22Rv1 (cell line): ENCODE measurements at regions not wholly inside any gene's neighbourhood (a gene's known extent, or its start where the extent isn't known, plus 50 kb on each side); places are given as distances from the start of the nearest gene placed in this dataset.

ENCODE experiments used
- H3K27ac ChIP-seq: fragments of 450-650 bp; 2 replicates; pipeline ENCODE4 v1.5.1; 2017
- ZFX ChIP-seq: fragments of 450-650 bp; IDR thresholded peaks from 2 replicates; pipeline ENCODE4 v1.6.1; 2017; ENCODE audit warnings: antibody characterized with exemption, borderline replicate concordance
- TF ChIP-seq, protein P1 (sequence below): fragments of 450-650 bp; IDR thresholded peaks from 2 replicates; pipeline ENCODE4 v1.5.1; 2017; ENCODE audit warnings: mild to moderate bottlenecking

DNA sequence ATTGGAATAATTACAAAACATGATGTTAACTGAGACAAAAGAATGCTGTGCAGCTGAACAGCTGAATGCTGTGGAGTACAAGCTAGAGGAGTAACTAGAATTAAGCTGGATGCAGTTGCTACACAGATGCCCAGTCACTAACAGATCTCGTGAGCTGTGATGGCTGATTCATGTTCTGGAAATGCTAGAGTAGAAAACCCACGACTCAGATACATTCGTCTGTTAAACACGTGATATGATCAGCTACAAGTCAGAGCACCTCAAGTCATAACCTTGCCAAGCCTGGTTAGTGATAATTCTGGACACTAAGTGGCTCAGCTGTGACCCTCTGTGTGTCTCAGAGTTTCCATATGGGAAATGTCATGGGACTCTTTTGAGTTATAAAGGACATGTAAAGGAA is 89.7 kb upstream of the ESRRG start:
- no peak overlapping the region for H3K27ac ChIP-seq
- TF ChIP-seq, protein P1, sequence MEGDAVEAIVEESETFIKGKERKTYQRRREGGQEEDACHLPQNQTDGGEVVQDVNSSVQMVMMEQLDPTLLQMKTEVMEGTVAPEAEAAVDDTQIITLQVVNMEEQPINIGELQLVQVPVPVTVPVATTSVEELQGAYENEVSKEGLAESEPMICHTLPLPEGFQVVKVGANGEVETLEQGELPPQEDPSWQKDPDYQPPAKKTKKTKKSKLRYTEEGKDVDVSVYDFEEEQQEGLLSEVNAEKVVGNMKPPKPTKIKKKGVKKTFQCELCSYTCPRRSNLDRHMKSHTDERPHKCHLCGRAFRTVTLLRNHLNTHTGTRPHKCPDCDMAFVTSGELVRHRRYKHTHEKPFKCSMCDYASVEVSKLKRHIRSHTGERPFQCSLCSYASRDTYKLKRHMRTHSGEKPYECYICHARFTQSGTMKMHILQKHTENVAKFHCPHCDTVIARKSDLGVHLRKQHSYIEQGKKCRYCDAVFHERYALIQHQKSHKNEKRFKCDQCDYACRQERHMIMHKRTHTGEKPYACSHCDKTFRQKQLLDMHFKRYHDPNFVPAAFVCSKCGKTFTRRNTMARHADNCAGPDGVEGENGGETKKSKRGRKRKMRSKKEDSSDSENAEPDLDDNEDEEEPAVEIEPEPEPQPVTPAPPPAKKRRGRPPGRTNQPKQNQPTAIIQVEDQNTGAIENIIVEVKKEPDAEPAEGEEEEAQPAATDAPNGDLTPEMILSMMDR: no peak
- TF ChIP-seq ZFX: no peak

DNA sequence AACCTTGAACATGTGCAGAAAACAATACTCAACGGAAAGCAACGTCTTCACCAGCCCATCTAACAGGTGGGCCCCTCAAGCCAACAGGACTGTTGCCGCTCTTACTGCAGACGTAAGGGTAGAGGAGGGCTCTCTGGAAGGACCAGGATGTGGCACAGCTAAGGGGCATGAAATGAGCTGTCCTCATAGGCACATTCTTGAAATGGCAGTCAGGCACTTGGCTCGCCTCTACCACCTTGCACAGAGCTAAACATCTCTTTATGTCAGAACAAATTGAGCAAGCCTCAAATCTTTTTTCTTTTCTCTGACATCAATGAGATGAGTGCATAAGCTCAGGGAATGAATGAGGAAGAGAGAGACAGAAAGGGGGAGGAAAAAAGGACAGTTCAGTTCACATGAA is 86.4 kb upstream of the ESRRG start:
- no peak for TF ChIP-seq ZFX
- TF ChIP-seq, protein P1: no peak
- H3K27ac ChIP-seq: no peak overlapping the region

DNA sequence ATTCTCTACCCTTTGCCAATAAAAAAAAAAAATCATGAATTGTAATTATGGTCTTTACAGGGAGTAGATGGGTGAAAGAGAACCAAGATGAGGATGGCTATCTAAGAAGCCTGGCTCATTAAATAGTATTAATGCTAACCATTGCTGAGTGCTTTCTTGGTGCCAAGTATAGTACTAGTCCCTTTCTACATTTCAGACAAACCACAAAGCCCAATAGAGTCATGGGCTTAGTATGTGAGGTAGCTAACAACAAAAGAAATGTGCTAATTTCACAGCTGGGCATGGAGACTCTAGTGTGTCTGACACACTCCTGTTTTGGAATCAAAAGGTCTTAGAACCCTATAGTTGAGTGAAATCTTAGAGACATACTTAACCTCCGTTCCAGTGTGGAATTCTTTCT is 84.5 kb upstream of the ESRRG start:
- TF ChIP-seq, protein P1: no peak
- no peak for TF ChIP-seq ZFX

DNA sequence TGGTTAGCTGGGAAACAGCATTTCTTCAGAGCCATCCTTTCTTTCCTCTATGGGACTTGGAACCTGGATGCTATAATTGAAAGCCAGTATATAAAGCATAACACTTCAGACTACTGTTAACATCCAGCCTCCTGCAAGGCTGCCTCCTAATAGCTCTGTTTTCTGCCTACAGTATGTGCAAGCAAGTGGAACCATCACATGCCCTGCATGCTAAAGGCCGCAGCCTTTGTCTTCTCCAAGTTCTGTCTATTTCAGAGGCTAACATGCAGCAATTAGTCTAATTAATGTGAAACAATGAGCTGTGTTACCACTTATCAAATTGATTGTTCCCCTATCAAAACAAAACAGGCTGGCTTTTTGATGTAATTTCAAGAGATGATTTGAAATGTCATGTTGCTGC is 82.7 kb upstream of the ESRRG start:
- TF ChIP-seq, protein P1: no peak
- TF ChIP-seq ZFX: no peak

More for the DNA sequence above, 84.5 kb upstream of the ESRRG start:
- H3K27ac ChIP-seq: no peak overlapping the region

DNA sequence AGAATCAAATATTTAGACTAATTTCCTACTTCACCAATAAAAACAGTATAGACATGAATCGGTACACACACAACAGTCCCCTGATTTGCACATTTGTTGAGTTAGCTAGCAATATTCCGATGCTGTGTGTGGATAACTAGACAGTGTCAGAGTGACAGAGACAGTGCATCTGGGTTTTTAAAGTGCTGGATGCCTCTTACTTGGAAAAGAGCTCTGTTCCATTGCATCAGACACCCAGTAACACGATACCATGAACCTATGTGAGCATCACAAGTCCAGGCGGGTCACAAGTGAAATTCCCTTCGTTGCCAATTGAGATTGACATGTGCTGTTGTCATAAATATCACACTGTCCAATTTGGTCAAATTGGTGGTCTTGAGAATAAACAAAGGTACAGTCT is 82.0 kb upstream of the ESRRG start:
- TF ChIP-seq ZFX: no peak
- TF ChIP-seq, protein P1: no peak
- H3K27ac ChIP-seq: no peak overlapping the region

More for the DNA sequence above, 82.7 kb upstream of the ESRRG start:
- no peak overlapping the region for H3K27ac ChIP-seq

DNA sequence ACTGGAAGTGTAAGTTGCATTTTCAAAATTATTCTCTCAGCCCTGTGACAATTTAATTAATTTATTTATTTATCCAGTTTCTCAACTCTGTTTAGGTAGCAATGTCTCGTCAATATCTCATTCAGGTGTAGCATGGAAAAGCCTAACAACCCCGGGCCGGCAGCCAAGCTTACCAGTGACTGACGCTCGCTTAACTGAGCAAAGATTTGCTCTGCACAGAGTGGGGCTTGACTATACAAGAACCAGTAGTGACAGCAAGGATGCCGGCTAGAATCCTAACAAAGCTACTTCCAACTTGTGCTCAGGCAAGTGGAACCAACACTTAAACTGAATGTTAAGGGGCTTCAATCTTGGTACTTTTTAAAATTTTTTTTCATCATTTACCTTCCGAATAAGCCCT is 80.9 kb upstream of the ESRRG start:
- H3K27ac ChIP-seq: no peak overlapping the region
- TF ChIP-seq, protein P1: no peak
- no peak for TF ChIP-seq ZFX

DNA sequence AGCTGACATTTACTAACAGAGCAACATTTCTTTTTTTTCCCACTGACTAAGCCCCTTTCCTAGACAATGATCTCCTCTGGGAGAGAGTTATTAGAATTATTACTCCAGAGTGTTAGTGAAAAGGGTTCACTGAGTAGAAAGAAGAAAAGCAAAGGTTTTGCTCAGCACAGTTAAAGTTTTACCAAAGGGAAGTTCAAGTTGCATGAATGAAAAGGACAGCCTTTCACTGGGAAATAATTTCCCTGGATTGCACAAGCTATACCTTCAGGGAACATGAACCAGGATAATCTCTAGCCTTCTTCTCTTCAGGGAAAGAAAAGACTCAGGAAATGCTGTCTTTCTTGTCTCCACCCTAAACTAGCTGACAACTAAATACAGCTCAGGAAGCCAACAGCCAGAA is 71.4 kb upstream of the ESRRG start:
- TF ChIP-seq, protein P1: no peak
- no peak for TF ChIP-seq ZFX
- no peak overlapping the region for H3K27ac ChIP-seq
